Neuronal stem cell (in vitro differentiated cells): ENCODE measurements at regions not wholly inside any gene's neighbourhood (a gene's known extent, or its start where the extent isn't known, plus 50 kb on each side); places are given as distances from the start of the nearest gene placed in this dataset.
"Not testable (repeated sequence)": the region's sequence is repeated elsewhere in the genome, so short reads cannot be mapped to it uniquely, and the experiment has no call there.

ENCODE experiments used
- DNase-seq: peaks from one replicate; pipeline ENCODE4 v3.0.0-alpha.2; 2013; ENCODE audit warnings: low spot score
- H2AFZ ChIP-seq: one replicate; pipeline ENCODE4 v1.6.1; 2013; ENCODE audit warnings: mild to moderate bottlenecking, low read length, inconsistent platforms
- H2AK5ac ChIP-seq: 2 replicates; pipeline ENCODE4 v1.6.1; 2013; ENCODE audit warnings: low read depth, mild to moderate bottlenecking, inconsistent platforms, low read length, moderate library complexity, mixed read lengths
- H2BK120ac ChIP-seq: 2 replicates; pipeline ENCODE4 v1.6.1; 2013; ENCODE audit warnings: low read depth, mild to moderate bottlenecking, inconsistent platforms, low read length, moderate library complexity, mixed read lengths
- H2BK12ac ChIP-seq: one replicate; pipeline ENCODE4 v1.6.1; 2013; ENCODE audit warnings: low read length, inconsistent platforms
- H2BK15ac ChIP-seq: 2 replicates; pipeline ENCODE4 v1.6.1; 2013; ENCODE audit warnings: mild to moderate bottlenecking, low read length, inconsistent platforms, mixed read lengths
- H2BK5ac ChIP-seq: one replicate; pipeline ENCODE4 v1.6.1; 2013; ENCODE audit warnings: inconsistent platforms, mild to moderate bottlenecking, low read length, moderate library complexity
- H3K14ac ChIP-seq: one replicate; pipeline ENCODE4 v1.6.1; 2013; ENCODE audit warnings: low read length, inconsistent platforms
- H3K18ac ChIP-seq: 2 replicates; pipeline ENCODE4 v1.6.1; 2013; ENCODE audit warnings: low read length, inconsistent platforms
- H3K23ac ChIP-seq: 2 replicates; pipeline ENCODE4 v1.6.1; 2013; ENCODE audit warnings: low read depth, mild to moderate bottlenecking, mixed read lengths, low read length, inconsistent platforms; ENCODE audit not compliant: poor library complexity
- H3K27ac ChIP-seq: replicated peaks from 3 replicates; pipeline ENCODE4 v1.5.1; 2013; ENCODE audit warnings: low read length, inconsistent platforms
- H3K27me3 ChIP-seq, 3 experiments: 2 replicates each; pipeline ENCODE4 v1.6.1; 2013; ENCODE audit warnings: low read length in 3 of 3, mild to moderate bottlenecking in 2 of 3, inconsistent platforms in 1 of 3, low read depth in 1 of 3, mixed read lengths in 1 of 3, moderate library complexity in 1 of 3; ENCODE audit not compliant: control insufficient read depth in 3 of 3, insufficient read depth in 3 of 3
- H3K36me3 ChIP-seq, 2 donors: replicated peaks in 1 of 2; 2 replicates each; pipeline ENCODE4 v1.6.1; 2013; ENCODE audit warnings: low read length in 2 of 2; ENCODE audit not compliant: control insufficient read depth in 2 of 2, insufficient read depth in 2 of 2
- H3K4ac ChIP-seq: 2 replicates; pipeline ENCODE4 v1.6.1; 2013; ENCODE audit warnings: inconsistent platforms, mild to moderate bottlenecking, low read length, moderate library complexity
- H3K4me1 ChIP-seq, 2 donors: 1 replicate in 1 of 2; 2 replicates in 1 of 2; pipeline ENCODE4 v1.6.1; 2013; ENCODE audit warnings: low read length in 2 of 2, low read depth in 1 of 2; ENCODE audit not compliant: control insufficient read depth in 2 of 2, insufficient read depth in 1 of 2
- H3K4me2 ChIP-seq: one replicate; pipeline ENCODE4 v1.6.1; 2013; ENCODE audit warnings: mild to moderate bottlenecking, low read length, inconsistent platforms; ENCODE audit not compliant: insufficient read depth, poor library complexity, severe bottlenecking
- H3K4me3 ChIP-seq, 2 donors: 2 replicates each; pipeline ENCODE4 v1.5.1; 2013; ENCODE audit warnings: low read length in 2 of 2, mild to moderate bottlenecking in 2 of 2, inconsistent platforms in 1 of 2, moderate library complexity in 1 of 2
- H3K79me1 ChIP-seq: one replicate; pipeline ENCODE4 v1.6.1; 2013; ENCODE audit warnings: low read depth, mild to moderate bottlenecking, inconsistent platforms, low read length, moderate library complexity
- H3K9ac ChIP-seq: one replicate; pipeline ENCODE4 v1.6.1; 2013; ENCODE audit warnings: mild to moderate bottlenecking, low read depth, low read length, inconsistent platforms; ENCODE audit not compliant: poor library complexity
- H3K9me3 ChIP-seq, 2 donors: replicated peaks in 1 of 2; 2 replicates each; pipeline versions ENCODE3 to v1.6.1; 2013; ENCODE audit warnings: low read length in 2 of 2, mild to moderate bottlenecking in 2 of 2, inconsistent platforms in 1 of 2, low read depth in 1 of 2, mixed read lengths in 1 of 2, moderate library complexity in 1 of 2; ENCODE audit not compliant: control insufficient read depth in 2 of 2, insufficient read depth in 1 of 2
- H4K8ac ChIP-seq: one replicate; pipeline ENCODE4 v1.6.1; 2013; ENCODE audit warnings: low read depth, mild to moderate bottlenecking, inconsistent platforms, low read length, moderate library complexity
- H4K91ac ChIP-seq: one replicate; pipeline ENCODE4 v1.6.1; 2013; ENCODE audit warnings: low read length, low read depth, mild to moderate bottlenecking, inconsistent platforms; ENCODE audit not compliant: poor library complexity
- WGBS, 2 donors: extraction: QIAGEN DNeasy Blood & Tissue Kit; methylation state at CpG; one replicate each; pipeline ENCODE4 v1.1.7; 2013; ENCODE audit warnings: missing lambda C conversion rate in 2 of 2, mixed read lengths in 1 of 2; ENCODE audit not compliant: insufficient read length in 2 of 2, insufficient replicate concordance in 1 of 2; ENCODE audit errors: extremely low coverage in 2 of 2; 5-methylcytosine and 5-hydroxymethylcytosine counted together

DNA sequence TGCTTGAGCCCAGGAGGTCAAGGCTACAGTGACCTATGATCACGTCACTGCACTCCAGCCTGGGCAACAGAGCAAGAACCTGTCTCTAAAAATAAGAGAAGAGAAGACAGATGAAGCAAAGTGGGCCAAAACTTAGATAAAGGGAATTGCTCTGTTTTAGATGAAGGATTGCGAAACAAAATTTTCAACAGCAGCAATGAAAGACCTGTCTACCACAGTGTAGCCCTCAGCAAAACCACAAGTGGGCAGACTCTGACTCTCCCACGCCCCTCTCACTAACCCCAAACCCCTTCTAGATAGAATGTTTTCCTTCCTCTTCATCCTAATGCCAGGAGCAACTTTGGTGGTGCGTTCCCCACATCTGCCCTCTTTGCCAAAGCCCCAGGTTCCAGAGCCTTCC is 105.6 kb upstream of the ALDH3B2 start:
- Histone ChIP-seq H4K8ac (no peak overlapping the region), H3K9ac (no peak overlapping the region), H3K27me3 (no peaks in the 10 kb centered on the region), H2BK12ac (no peak overlapping the region), H3K36me3 (no peaks in the 10 kb centered on the region), H2AFZ (no peak overlapping the region), H3K23ac (no peak overlapping the region), H3K4ac (no peak overlapping the region), H3K79me1 (no peaks in the 10 kb centered on the region), H2BK15ac (no peak overlapping the region), H3K9me3 (no peaks in the 10 kb centered on the region), H3K18ac (no peak overlapping the region), H3K4me1 (no peaks in the 10 kb centered on the region), H3K14ac (no peak overlapping the region), H2AK5ac (no peak overlapping the region), H3K27ac (no peak overlapping the region), H2BK5ac (no peak overlapping the region), H4K91ac (no peak overlapping the region), H2BK120ac (no peak overlapping the region), H3K4me3 (no peak overlapping the region), H3K4me2 (no peak overlapping the region)
- no peak for DNase-seq
- no CpG with 5 or more reads among the region's 4 CpGs for WGBS, 2 donors

DNA sequence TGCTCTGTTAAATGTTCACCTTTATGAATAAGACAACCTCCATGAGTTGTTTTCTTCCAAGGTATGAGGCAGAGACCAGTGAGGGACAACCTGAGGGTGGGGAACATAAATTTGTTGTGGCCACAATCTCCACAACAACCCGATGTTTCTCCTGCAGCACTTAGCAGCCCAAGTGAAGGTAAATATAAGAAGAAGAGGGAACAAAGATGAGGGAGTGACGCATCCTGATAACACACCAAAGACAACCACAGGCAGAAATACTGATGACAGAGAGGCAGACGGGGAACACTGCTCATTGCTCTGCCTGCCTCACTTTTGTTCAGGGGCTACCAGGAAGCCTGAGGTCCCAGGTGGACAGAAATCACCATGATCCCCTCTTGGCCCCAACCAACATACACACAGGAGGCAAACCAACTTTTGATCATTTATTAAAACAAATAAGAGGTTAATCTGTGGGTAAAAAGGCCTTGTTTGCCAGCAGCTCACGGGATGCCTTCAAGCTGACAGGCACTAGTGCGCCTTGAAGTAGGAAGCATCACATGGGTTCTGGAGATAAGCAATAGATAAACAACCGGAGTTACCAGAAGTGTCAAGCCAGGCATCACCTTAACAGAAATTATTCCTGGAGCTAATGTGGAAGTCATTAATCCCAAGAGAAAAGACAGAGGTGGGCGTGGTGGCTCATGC is 104.9 kb upstream of the ALDH3B2 start:
- not testable (repeated sequence) for H3K18ac ChIP-seq, H3K27ac ChIP-seq, H2BK5ac ChIP-seq, H3K14ac ChIP-seq, DNase-seq, H2BK12ac ChIP-seq, H4K8ac ChIP-seq, H3K4me3 ChIP-seq, H3K9ac ChIP-seq, H3K79me1 ChIP-seq, H3K36me3 ChIP-seq, H2BK120ac ChIP-seq, H4K91ac ChIP-seq, H3K9me3 ChIP-seq, H3K4me2 ChIP-seq, H2AFZ ChIP-seq, H3K4me1 ChIP-seq, H3K4ac ChIP-seq, H3K27me3 ChIP-seq, H2AK5ac ChIP-seq, H2BK15ac ChIP-seq, H3K23ac ChIP-seq
- WGBS, 2 donors: no CpG with 5 or more reads among the region's 7 CpGs

DNA sequence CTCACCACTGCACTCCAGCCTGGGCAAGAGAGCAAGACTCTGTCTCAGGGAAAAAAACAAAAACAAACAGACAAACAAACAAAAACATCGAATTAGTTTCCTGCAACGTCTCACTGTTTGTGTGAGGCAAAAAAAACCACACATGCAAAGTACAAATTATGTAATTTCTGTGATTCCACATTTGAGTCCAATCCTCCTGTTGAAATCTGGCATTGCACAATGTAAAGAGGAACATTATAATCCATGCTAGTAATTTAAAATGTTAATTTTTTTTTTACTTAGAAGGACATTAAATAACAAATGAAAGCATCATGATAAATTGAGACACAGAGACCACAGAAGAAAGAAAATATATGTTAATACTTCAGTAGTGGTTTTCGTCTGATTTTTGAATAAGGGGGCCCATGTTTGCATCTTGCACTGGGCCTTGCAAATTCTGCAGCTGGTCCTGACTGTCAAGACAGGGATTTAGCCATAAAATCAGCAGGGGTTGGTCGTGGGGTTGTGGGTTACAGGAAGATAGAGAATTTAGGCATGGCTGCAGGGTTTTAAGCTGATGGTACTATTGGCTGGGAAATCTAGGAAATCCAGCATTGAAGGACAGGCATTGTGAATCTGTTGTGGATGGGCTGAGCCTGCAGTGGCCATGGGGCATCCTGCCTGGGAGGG is 102.6 kb upstream of the ALDH3B2 start:
- Histone ChIP-seq H3K36me3 (no peaks in the 10 kb centered on the region), H3K4me2 (no peak overlapping the region), H2BK15ac (no peak overlapping the region), H3K4me1 (no peaks in the 10 kb centered on the region), H4K8ac (no peak overlapping the region), H3K79me1 (no peaks in the 10 kb centered on the region), H2AFZ (no peak overlapping the region), H3K23ac (no peak overlapping the region), H4K91ac (no peak overlapping the region), H3K14ac (no peak overlapping the region), H2BK120ac (no peak overlapping the region), H2BK5ac (no peak overlapping the region), H3K4ac (no peak overlapping the region), H3K27ac (no peak overlapping the region), H3K27me3 (no peaks in the 10 kb centered on the region), H3K18ac (peak overlapping the region; percentile 38), H3K9ac (no peak overlapping the region), H3K9me3 (no peaks in the 10 kb centered on the region), H2BK12ac (no peak overlapping the region), H3K4me3 (no peak overlapping the region), H2AK5ac (no peak overlapping the region)
- WGBS, 2 donors: no CpG with 5 or more reads among the region's 4 CpGs
- no peak for DNase-seq

DNA sequence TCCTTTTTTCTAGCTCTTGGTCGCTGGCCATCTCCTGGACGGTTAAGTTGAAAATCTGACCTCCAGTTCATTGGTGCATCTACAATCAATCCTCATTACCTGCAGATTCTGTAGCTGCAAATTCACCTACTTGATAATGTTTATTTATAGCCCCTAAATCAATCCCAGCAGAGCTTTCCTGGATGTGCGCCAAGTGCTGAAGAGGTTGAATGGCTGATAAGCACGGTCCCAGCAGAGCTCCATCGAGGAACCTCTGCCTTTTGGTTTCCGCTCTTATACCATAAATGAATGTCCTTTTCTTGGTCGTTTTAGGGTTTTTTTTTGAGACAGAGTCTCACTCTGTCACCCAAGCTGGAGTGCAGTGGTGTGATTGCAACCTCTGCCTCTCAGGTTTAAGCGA is 99.8 kb upstream of the ALDH3B2 start:
- not testable (repeated sequence) for DNase-seq, H3K4me3 ChIP-seq, H3K23ac ChIP-seq, H2AFZ ChIP-seq, H2BK5ac ChIP-seq, H2BK15ac ChIP-seq, H3K4me1 ChIP-seq, H4K91ac ChIP-seq, H3K4me2 ChIP-seq, H2AK5ac ChIP-seq, H3K27ac ChIP-seq, H3K9ac ChIP-seq, H3K36me3 ChIP-seq, H3K18ac ChIP-seq, H2BK12ac ChIP-seq, H2BK120ac ChIP-seq, H4K8ac ChIP-seq, H3K9me3 ChIP-seq, H3K79me1 ChIP-seq, H3K27me3 ChIP-seq, H3K14ac ChIP-seq, H3K4ac ChIP-seq
- no CpG with 5 or more reads among the region's 8 CpGs for WGBS, 2 donors
